G401.6 (cell line): ENCODE measurements at regions not wholly inside any gene's neighbourhood (a gene's known extent, or its start where the extent isn't known, plus 50 kb on each side); places are given as distances from the start of the nearest gene placed in this dataset.

Experiments
- FAIRE-seq: peaks from 2 replicates; lab custom pipeline; 2012; peaks lifted over from hg19 to GRCh38; lab: Jason Lieb, UNC

DNA sequence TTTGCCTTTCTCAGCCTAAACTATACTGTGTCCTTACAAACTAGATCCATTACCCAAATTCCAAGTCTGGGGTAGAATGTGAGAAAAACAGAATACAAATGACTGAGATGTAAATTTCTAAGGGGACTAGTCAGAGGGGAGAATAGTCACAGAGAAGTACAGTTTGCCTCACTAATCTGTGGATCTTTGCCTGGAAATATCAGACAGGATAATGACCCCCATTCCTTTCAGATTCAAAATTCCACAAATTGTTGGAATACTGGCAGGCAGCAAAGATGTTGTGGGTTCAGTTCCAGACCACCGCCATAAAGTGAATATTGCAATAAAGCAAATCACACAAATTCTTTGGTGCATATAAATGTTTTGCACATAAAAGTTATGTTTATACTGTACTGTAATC is 762.8 kb upstream of the NR2F2 start:
- FAIRE-seq = no peak

DNA sequence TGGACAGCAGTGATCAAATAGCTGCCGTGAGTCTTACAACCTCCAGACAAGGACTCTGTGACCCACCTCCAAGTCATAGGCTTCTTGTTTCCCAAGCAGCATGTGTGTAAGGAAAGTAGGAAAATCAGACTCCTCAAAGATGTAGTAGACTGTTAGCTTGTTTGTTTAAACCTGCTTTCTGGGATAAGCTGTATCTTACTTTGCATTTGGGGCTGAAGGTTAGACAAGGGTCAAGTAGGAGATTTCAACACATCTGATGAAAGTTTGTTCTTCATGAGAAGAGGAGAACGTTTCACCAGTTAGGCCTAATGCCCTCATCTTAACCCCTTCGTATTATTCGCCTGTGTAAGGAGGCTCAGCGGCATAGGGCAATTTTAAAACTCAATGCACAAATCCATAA is 756.4 kb upstream of the NR2F2 start:
- FAIRE-seq = no peak

DNA sequence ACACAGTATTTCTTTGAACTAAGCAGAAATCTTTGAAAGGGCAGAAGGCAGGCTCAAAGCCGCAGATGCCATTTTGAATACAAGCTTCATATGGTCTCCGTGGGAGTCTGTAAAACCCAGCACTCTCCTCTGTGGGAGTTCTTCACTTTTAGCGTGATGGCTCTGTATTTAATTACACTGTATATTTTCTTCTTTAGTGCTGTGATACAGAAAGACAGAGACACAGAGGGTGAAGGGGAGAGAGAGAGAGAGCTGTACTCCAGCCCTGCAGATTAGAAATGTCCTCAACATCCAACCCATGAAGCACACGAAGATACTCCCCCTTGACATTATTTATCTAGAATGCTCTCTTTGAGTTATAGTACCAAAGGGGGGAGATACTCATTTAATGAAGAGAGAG is 752.6 kb upstream of the NR2F2 start:
- no peak for FAIRE-seq

GRCh38 chr15:95580121-95580520 is 750.4 kb upstream of the NR2F2 start:
- FAIRE-seq = no peak

DNA sequence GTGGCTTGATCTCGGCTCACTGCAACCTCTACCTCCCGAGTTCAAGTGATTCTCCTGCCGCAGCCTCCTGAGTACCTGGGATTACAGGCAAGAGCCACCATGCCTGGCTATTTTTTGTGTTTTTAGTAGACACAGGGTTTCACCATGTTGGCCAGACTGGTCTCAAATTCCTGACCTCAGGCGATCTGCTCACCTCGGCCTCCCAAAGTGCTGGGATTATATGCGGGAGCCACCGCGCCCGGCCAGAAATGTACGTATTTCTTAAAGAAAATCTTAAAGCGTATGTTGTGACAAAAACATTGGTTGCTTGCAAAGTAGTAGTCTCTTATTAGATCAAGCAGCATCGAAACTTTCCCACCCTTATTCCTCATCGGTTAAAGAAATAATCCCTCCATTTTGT is 748.9 kb upstream of the NR2F2 start:
- FAIRE-seq = no peak

DNA sequence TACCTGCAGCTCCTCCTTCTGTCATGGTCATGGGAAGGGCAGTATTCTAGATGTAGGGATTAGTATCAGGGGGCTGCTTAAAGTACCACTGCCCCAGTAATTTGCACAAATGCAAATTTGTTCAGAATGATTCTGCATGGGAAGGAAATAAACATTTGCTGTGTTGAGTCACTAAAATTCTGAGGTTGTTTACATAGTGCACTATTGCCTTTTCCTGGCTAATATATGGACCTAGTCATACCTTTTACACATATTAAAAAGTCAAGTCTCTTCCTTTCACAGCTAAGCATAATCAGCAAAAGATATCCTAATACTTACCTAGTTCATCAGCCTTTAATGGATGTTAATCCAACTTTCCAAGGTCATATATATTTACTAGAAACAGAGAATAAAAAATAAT is 746.4 kb upstream of the NR2F2 start:
- no peak for FAIRE-seq

GRCh38 chr15:95588056-95588455 is 742.4 kb upstream of the NR2F2 start:
- no peak for FAIRE-seq

- no peak for FAIRE-seq
Observed at GRCh38 chr15:95590533-95591044, 739.9 kb upstream of the NR2F2 start.

GRCh38 chr15:95591270-95591669 is 739.2 kb upstream of the NR2F2 start:
- FAIRE-seq = no peak

DNA sequence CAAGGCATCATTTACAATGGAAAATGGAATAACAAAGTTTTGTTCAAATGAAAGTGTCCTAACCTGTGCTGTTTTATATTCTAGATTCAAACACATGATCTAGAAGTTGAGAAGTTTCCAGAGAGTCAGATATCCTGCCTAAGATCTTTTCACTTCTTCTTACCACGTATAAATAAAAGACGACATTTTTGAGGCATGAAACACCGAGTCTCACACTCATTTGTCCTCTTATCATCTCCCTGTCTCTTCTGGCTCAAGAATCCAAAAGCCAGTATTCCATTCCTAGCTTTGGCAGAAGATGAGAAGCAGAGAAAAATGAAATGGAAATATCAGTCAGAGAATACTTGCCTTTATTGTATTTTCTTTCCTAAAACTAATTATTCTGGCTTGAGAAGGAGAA is 738.6 kb upstream of the NR2F2 start:
- FAIRE-seq = no peak

- FAIRE-seq = no peak
Observed at GRCh38 chr15:95594496-95594895, 736.0 kb upstream of the NR2F2 start.

DNA sequence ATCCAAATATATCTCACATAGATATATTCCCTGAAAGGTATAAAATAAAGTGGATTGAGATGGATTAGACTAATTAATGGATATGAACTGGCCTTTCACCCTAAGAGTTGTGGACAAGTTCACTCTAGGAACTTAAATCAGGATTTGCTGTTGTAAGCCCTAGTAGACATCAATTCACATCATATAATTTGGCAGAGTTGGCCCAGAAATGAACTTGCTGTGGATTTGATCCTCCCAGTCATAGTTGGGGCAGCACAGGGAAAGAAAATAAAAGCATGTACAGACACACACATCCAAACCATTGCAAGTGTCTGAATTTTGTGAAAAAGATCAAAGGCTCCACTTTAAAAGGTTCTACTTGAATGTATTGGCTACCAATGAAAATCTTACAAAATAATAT is 734.7 kb upstream of the NR2F2 start:
- FAIRE-seq = no peak

DNA sequence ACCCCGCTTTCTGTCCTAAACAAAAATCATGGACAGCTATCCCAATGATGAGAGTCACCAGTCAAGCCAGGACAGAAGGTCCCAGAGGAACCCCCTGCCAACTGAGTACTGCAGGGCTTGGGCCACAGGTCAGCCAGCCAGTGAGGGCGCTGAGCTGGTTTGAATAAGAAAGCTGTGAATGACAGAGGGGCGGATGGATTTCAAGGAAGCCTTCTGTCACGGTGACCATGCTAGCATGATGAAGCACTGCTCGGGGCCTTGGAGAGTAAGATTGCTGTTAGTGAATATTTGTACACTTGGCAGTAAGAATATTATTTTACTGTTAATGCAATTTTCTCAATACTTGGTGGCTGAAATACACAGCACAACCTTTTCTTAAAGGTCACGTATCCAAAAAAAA is 734.0 kb upstream of the NR2F2 start:
- FAIRE-seq = no peak

DNA sequence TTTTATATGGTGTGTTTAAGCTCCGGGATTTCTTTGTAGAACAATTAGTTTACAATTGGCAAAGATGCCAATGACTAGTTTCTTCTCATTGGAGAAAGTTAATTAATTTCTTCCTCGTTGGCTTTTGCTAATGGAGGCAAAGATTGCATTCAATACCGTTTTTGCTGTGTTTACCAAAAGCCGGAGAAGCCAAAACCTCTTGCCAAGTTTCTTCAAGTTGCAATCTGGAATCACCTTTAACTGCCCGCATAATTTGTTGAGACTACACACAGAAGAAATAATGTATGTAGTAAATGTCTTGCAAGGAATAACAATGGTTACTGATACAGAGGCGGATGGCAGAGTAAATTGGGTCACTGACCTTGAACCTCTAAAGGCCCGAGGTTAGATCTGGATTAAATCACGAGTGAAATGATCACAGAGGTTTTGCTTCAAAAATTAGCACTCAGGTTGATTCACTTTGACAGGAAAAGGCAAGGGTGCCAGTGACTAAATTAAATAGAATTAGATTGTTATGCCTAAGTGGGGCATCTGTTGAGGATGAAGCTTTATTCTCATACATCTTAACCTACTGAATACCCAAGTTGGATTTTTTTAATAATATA is 732.1 kb upstream of the NR2F2 start:
- no peak for FAIRE-seq

DNA sequence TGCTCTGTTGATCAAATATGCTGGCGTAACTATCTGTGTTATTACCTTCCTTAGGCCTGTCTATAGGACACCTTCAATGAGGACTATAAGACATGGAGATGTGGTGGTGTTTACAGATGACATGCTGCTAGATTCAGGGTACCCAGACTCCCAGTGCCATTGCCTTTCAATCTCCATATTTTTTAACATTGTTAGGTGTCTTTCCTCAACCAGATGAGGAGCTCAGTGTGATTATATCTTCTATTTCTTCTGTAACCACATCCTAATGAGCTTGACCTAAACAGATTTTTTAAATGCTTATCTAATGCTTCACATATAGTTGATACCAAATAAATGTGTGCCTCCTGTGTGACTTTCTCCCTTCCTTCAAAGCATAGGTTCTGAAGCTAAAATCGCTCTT is 730.1 kb upstream of the NR2F2 start:
- no peak for FAIRE-seq

DNA sequence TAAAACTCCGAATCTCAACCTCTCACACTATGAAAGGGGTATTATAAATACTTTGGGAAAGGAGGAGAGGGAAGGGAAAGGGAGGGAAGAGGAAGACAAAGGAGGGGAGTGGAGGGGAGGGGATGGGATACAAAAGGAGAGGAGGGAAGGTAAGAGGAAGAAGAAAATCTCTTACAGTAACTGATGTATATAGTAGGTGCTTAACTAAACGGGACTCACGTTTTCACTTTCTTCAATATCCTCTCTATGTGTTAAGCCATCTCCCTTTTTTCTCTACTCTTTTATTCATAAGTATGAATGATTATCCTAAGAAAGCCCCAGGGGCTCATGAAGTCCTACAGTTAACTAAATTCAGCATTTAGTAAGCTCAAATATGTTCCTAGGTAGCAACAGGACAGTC is 729.6 kb upstream of the NR2F2 start:
- no peak for FAIRE-seq

- no peak for FAIRE-seq
Observed at GRCh38 chr15:95601525-95601924, 729.0 kb upstream of the NR2F2 start.

GRCh38 chr15:95603802-95604201 is 726.7 kb upstream of the NR2F2 start:
- FAIRE-seq = no peak

DNA sequence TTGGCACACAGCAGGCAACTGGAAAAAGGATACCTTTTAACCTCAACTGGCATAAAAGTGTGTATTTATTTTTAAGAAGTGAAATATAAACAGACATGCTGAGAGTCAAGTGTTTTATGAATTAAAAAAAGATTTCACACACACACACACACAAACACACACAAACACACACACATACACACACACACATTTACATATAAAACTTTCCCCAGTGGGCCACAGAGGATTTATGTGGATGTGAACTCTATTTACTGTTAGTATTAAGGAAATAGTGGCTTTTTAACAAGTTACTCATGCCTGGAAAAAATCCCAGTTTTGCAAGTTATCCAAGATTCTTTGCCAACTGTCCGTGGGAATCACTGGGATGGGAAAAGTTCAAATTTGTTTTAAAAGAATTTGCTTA is 725.9 kb upstream of the NR2F2 start:
- no peak for FAIRE-seq

DNA sequence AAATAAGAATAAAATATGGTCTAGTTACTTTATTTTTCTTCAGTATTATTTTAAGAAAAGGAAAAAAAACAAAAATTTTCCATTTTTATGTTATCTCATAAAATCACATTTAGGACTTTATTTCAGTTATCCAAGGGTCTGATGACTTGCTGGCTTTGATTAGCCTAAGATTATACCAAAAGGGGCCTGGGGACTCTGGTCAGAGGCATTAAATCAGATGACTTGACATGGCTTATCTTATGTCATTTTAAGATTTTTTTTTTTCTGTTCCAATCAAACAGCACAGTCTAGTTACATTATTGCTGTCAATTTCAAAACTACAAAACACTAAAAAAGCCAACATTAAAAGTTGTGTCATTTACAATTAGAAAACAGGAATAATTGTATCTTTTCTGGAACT is 725.4 kb upstream of the NR2F2 start:
- FAIRE-seq = no peak

DNA sequence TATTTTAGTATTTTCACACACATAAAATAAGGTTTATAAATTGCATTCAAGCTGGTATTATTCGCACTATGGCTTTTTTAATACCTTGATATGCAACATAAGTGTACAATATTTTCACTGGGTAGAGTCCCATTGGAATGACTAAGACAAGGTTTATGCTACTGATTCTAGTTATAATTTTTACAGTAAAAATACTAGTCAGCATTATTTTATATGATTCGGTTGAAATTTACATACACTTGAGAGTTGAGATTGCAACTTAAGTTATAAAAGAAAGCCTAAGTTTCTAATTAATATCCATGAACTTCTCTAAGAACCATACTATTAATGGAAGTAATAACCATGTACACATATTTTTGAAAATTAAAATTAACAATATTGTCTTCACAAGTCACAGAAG is 723.9 kb upstream of the NR2F2 start:
- FAIRE-seq = no peak

- FAIRE-seq = no peak
Observed at GRCh38 chr15:95608371-95608770, 722.1 kb upstream of the NR2F2 start.

DNA sequence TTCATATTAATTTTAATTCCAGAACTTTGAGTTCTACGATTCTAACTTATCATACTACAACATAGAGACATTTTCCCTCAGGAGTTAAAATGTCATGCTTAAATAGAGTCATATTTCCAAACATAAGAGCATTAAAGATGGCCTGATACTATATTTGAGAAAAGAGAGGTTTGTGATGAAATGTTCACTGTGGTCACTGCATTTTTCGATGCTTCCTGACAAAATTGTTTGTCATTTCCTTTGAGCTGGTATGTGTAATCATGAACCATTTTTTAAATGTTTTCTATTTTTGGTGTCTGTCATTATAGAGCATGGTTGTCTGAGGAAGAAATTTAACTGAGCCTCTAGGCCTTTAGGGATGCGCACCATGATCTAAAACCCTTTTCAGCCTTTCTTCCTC is 721.4 kb upstream of the NR2F2 start:
- no peak for FAIRE-seq

DNA sequence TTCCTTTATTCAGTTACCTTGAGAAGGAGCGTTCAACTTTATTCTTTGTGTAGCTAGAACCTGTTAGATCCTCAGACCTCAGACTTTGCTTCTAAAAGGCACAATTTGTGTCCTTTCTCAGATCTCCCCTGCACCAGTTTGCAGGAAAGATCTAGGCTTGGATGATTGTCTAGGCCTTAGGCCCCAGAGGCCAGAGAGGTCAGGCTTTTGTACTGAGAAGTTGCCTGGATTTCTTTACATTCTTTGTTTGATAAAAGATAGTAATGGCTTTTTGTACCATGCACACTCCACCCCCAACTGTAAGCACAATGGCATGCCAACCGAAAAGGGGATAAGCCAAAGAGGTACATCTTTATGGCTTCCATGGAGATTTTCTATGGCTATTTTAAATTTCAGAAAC is 719.6 kb upstream of the NR2F2 start:
- no peak for FAIRE-seq

- FAIRE-seq = no peak
Observed at GRCh38 chr15:95615436-95615835, 715.1 kb upstream of the NR2F2 start.
